GM12891 (cell line): ENCODE measurements at regions not wholly inside any gene's neighbourhood (a gene's known extent, or its start where the extent isn't known, plus 50 kb on each side); places are given as distances from the start of the nearest gene placed in this dataset.

Experiments
- POLR2A ChIP-seq: IDR thresholded peaks from 2 replicates; pipeline ENCODE4 v1.6.1; 2011; ENCODE audit warnings: low read depth, low read length, control low read depth
- POLR2AphosphoS5 ChIP-seq: IDR thresholded peaks from 2 replicates; pipeline ENCODE4 v1.6.1; 2011; ENCODE audit warnings: low read depth, low read length, control low read depth
- POU2F2 ChIP-seq: IDR thresholded peaks from 2 replicates; pipeline ENCODE4 v1.6.1; 2011; ENCODE audit warnings: low read depth, mild to moderate bottlenecking, control low read depth, low read length, moderate library complexity
- SPI1 ChIP-seq: IDR thresholded peaks from 2 replicates; pipeline ENCODE4 v1.6.1; 2011; ENCODE audit warnings: low read depth, low read length, control low read depth
- TAF1 ChIP-seq: IDR thresholded peaks from 2 replicates; pipeline ENCODE4 v1.6.1; 2011; ENCODE audit warnings: low read depth, low read length, control low read depth

GRCh38 chr11:82210011-82210410, 523.7 kb downstream of the FAM181B start:
- no peak for TF ChIP-seq POLR2AphosphoS5
- TF ChIP-seq POLR2A = no peak
- no peak for TF ChIP-seq SPI1
- TF ChIP-seq TAF1 = no peak
- no peak for TF ChIP-seq POU2F2
